ENCODE measurements at regions not wholly inside any gene's neighbourhood (a gene's known extent, or its start where the extent isn't known, plus 50 kb on each side); places are given as distances from the start of the nearest gene placed in this dataset.

GRCh38 chr5:25091921-25092320, 447.1 kb upstream of the CDH10 start:
- TF ChIP-seq CTCF (IDR thresholded peaks at IDR 0.05) (no peak), AFF4 (CRISPR knock-in tag; IDR thresholded peaks at IDR 0.05; ENCODE audit: borderline replicate concordance) (no peak), NR3C1 (CRISPR knock-in tag; conservative IDR thresholded peaks at IDR 0.05; ENCODE audit: low read depth) (no peak), ETV6 (CRISPR knock-in tag; IDR thresholded peaks at IDR 0.05) (no peak), RORB (CRISPR knock-in tag; IDR thresholded peaks at IDR 0.05) (no peak), NR1H2 (CRISPR knock-in tag; IDR thresholded peaks at IDR 0.05) (no peak), ZNF121 (CRISPR knock-in tag; IDR thresholded peaks at IDR 0.05) (no peak), ZMAT4 (CRISPR knock-in tag; IDR thresholded peaks at IDR 0.05) (no peak), CBFB (CRISPR knock-in tag; IDR thresholded peaks at IDR 0.05; ENCODE audit: low read depth) (no peak), FOXP4 (CRISPR knock-in tag; IDR thresholded peaks at IDR 0.05) (no peak), RELA (CRISPR knock-in tag; IDR thresholded peaks at IDR 0.05; ENCODE audit: borderline replicate concordance) (no peak)

Data from WTC11 (cell line).